ENCODE measurements at regions not wholly inside any gene's neighbourhood (a gene's known extent, or its start where the extent isn't known, plus 50 kb on each side); places are given as distances from the start of the nearest gene placed in this dataset.
"Not testable (repeated sequence)": the region's sequence is repeated elsewhere in the genome, so short reads cannot be mapped to it uniquely, and the experiment has no call there.

GRCh38 chr1:223952801-223953200 lies 107.1 kb upstream of the TP53BP2 start:
- TF ChIP-seq, protein P1, sequence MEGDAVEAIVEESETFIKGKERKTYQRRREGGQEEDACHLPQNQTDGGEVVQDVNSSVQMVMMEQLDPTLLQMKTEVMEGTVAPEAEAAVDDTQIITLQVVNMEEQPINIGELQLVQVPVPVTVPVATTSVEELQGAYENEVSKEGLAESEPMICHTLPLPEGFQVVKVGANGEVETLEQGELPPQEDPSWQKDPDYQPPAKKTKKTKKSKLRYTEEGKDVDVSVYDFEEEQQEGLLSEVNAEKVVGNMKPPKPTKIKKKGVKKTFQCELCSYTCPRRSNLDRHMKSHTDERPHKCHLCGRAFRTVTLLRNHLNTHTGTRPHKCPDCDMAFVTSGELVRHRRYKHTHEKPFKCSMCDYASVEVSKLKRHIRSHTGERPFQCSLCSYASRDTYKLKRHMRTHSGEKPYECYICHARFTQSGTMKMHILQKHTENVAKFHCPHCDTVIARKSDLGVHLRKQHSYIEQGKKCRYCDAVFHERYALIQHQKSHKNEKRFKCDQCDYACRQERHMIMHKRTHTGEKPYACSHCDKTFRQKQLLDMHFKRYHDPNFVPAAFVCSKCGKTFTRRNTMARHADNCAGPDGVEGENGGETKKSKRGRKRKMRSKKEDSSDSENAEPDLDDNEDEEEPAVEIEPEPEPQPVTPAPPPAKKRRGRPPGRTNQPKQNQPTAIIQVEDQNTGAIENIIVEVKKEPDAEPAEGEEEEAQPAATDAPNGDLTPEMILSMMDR (IDR thresholded peaks at IDR 0.05): not testable (repeated sequence)
- TF ChIP-seq POLR2A, EP300 (IDR thresholded peaks at IDR 0.05): not testable (repeated sequence)

Data from tibial nerve (tissue), 4 donors.